GM23338 (cell line): ENCODE measurements at regions not wholly inside any gene's neighbourhood (a gene's known extent, or its start where the extent isn't known, plus 50 kb on each side); places are given as distances from the start of the nearest gene placed in this dataset.

Source experiments
- ATAC-seq: fragments of 200-7000 bp; cut with Tn5 transposase; 3 replicates; pipeline ENCODE4 v1.9.1; 2020
- DNase-seq: peaks from one replicate; pipeline ENCODE4 v3.0.0-alpha.2; 2015; ENCODE audit warnings: low spot score
- H2AFZ ChIP-seq: fragments of 200-600 bp; sonication (generic); 2 replicates; pipeline ENCODE4 v1.8.0; 2016; ENCODE audit warnings: antibody characterized with exemption, mild to moderate bottlenecking, moderate library complexity
- H3F3A ChIP-seq: fragments of 200-600 bp; sonication (generic); replicated peaks from 2 replicates; pipeline ENCODE4 v1.8.0; 2017; ENCODE audit warnings: antibody characterized with exemption, mixed run types, low read depth
- H3K27ac ChIP-seq: fragments of 200-600 bp; sonication (generic); 2 replicates; pipeline ENCODE4 v1.6.1; 2016; ENCODE audit warnings: low read depth
- H3K27me3 ChIP-seq: fragments of 200-600 bp; sonication (generic); 2 replicates; pipeline ENCODE4 v1.8.0; 2016; ENCODE audit warnings: mild to moderate bottlenecking, mixed run types, moderate library complexity; ENCODE audit not compliant: insufficient read depth
- H3K36me3 ChIP-seq: fragments of 200-600 bp; sonication (generic); 2 replicates; pipeline ENCODE4 v1.8.0; 2016; ENCODE audit warnings: mild to moderate bottlenecking; ENCODE audit not compliant: insufficient read depth
- H3K4me1 ChIP-seq: fragments of 200-600 bp; sonication (generic); 2 replicates; pipeline ENCODE4 v1.8.0; 2016; ENCODE audit warnings: mild to moderate bottlenecking, moderate library complexity; ENCODE audit not compliant: insufficient read depth
- H3K4me2 ChIP-seq: fragments of 200-600 bp; sonication (generic); 2 replicates; pipeline ENCODE4 v1.7.1; 2017; ENCODE audit warnings: mixed run types
- H3K4me3 ChIP-seq: fragments of 200-600 bp; sonication (generic); 2 replicates; pipeline ENCODE4 v1.6.1; 2016; ENCODE audit warnings: mixed run types
- H3K79me2 ChIP-seq: fragments of 200-600 bp; sonication (generic); replicated peaks from 2 replicates; pipeline ENCODE4 v1.8.0; 2017; ENCODE audit warnings: mild to moderate bottlenecking; ENCODE audit not compliant: insufficient read depth
- H3K9me2 ChIP-seq: fragments of 200-600 bp; sonication (generic); 2 replicates; pipeline ENCODE4 v1.8.0; 2017; ENCODE audit not compliant: insufficient read depth
- H4K20me1 ChIP-seq: fragments of 200-600 bp; sonication (generic); replicated peaks from 2 replicates; pipeline ENCODE4 v1.8.0; 2017; ENCODE audit warnings: mild to moderate bottlenecking; ENCODE audit not compliant: insufficient read depth
- H3K27ac Mint-ChIP-seq: 2 replicates; pipeline ENCODE4 v1.8.0; 2020; ENCODE audit warnings: inconsistent platforms, mild to moderate bottlenecking, moderate library complexity, mixed read lengths
- H3K27me3 Mint-ChIP-seq: 3 replicates; pipeline ENCODE4 v1.8.0; 2022; ENCODE audit warnings: low read depth, mild to moderate bottlenecking, moderate library complexity, mixed read lengths, inconsistent platforms; ENCODE audit not compliant: insufficient read depth, poor library complexity
- H3K36me3 Mint-ChIP-seq: 3 replicates; pipeline ENCODE4 v1.8.0; 2021; ENCODE audit warnings: low read depth, mild to moderate bottlenecking, inconsistent platforms, moderate library complexity, mixed read lengths
- H3K4me1 Mint-ChIP-seq: 3 replicates; pipeline ENCODE4 v1.8.0; 2020; ENCODE audit warnings: mild to moderate bottlenecking, inconsistent platforms, mixed read lengths
- H3K4me3 Mint-ChIP-seq: 3 replicates; pipeline ENCODE4 v1.8.0; 2021; ENCODE audit warnings: moderate library complexity, mild to moderate bottlenecking, inconsistent platforms, mixed read lengths
- H3K9me3 Mint-ChIP-seq: 3 replicates; pipeline ENCODE4 v1.8.0; 2020; ENCODE audit warnings: moderate library complexity, mild to moderate bottlenecking, inconsistent platforms, mixed read lengths
- CREB1 ChIP-seq: fragments of 250-450 bp; sonication (Bioruptor Pico); IDR thresholded peaks from 2 replicates; pipeline ENCODE4 v1.5.0; 2020; ENCODE audit warnings: low read depth, mild to moderate bottlenecking, moderate library complexity
- EZH2phosphoT487 ChIP-seq: fragments of 200-600 bp; sonication (generic); IDR thresholded peaks from one replicate; pipeline ENCODE4 v1.8.1; 2018; ENCODE audit warnings: antibody characterized with exemption; ENCODE audit not compliant: unreplicated experiment
- POLR2AphosphoS5 ChIP-seq: IDR thresholded peaks from 2 replicates; pipeline ENCODE4 v1.6.1; 2016; ENCODE audit warnings: antibody characterized with exemption, low read depth
- STAT1 ChIP-seq: IDR thresholded peaks from one replicate; pipeline ENCODE4 v1.6.1; 2016; ENCODE audit warnings: antibody characterized with exemption; ENCODE audit not compliant: unreplicated experiment
- ZNF331 ChIP-seq: fragments of 250-450 bp; sonication (Bioruptor Pico); IDR thresholded peaks from 2 replicates; pipeline ENCODE4 v1.5.0; 2020; ENCODE audit warnings: low read depth, mild to moderate bottlenecking, moderate library complexity
- TF ChIP-seq, protein P1 (sequence below): IDR thresholded peaks from one replicate; pipeline ENCODE4 v1.6.1; 2018; ENCODE audit warnings: antibody characterized with exemption; ENCODE audit not compliant: unreplicated experiment
- TF ChIP-seq, protein P2 (sequence below), 2 experiments: fragments of 200-600 bp in 1 of 2; sonication (generic) in 1 of 2; conservative IDR thresholded peaks; 2 replicates each; pipeline versions ENCODE4 v1.5.1 to v1.6.1; 2016 to 2017; ENCODE audit warnings: antibody characterized with exemption in 2 of 2, low read depth in 2 of 2, mild to moderate bottlenecking in 2 of 2, moderate library complexity in 1 of 2

DNA sequence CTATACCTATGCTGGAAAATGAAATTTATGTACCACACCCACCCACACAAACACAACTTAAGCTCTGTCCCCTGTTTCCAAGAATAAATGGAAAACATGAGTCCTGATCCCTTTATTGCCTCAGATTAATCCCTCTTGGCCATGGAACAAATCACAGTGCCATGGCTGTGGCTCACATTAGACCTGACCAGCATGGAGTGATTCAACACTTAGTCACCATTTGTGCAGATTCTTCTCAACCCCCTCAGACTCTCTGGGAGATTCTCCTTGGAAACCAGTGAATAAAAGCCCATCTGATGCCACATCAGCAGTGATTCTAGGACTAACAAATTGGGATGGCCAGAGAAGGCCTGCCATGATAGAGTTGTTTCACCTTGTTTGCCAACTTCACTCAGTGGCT lies 204.4 kb upstream of the TMEM72 start:
- Mint-ChIP-seq H3K27ac (no peak overlapping the region), H3K4me1 (no peaks in the 10 kb centered on the region), H3K27me3 (no peaks in the 10 kb centered on the region), H3K4me3 (no peak overlapping the region), H3K36me3 (no peaks in the 10 kb centered on the region), H3K9me3 (peaks cover 16% of the 10 kb centered on the region)
- Histone ChIP-seq H3K4me2 (no peak overlapping the region), H3K4me3 (no peak overlapping the region), H3K4me1 (no peaks in the 10 kb centered on the region), H3K79me2 (no peaks in the 10 kb centered on the region), H2AFZ (no peak overlapping the region), H3K27me3 (no peaks in the 10 kb centered on the region), H4K20me1 (no peaks in the 10 kb centered on the region), H3K9me2 (peaks cover 12% of the 10 kb centered on the region; the same call in 1 of the 2 replicates), H3F3A (no peaks in the 10 kb centered on the region), H3K36me3 (no peaks in the 10 kb centered on the region; the same call in 1 of the 2 replicates), H3K27ac (no peak overlapping the region)
- DNase-seq (no peak), ATAC-seq (no peak)
- TF ChIP-seq, protein P1, sequence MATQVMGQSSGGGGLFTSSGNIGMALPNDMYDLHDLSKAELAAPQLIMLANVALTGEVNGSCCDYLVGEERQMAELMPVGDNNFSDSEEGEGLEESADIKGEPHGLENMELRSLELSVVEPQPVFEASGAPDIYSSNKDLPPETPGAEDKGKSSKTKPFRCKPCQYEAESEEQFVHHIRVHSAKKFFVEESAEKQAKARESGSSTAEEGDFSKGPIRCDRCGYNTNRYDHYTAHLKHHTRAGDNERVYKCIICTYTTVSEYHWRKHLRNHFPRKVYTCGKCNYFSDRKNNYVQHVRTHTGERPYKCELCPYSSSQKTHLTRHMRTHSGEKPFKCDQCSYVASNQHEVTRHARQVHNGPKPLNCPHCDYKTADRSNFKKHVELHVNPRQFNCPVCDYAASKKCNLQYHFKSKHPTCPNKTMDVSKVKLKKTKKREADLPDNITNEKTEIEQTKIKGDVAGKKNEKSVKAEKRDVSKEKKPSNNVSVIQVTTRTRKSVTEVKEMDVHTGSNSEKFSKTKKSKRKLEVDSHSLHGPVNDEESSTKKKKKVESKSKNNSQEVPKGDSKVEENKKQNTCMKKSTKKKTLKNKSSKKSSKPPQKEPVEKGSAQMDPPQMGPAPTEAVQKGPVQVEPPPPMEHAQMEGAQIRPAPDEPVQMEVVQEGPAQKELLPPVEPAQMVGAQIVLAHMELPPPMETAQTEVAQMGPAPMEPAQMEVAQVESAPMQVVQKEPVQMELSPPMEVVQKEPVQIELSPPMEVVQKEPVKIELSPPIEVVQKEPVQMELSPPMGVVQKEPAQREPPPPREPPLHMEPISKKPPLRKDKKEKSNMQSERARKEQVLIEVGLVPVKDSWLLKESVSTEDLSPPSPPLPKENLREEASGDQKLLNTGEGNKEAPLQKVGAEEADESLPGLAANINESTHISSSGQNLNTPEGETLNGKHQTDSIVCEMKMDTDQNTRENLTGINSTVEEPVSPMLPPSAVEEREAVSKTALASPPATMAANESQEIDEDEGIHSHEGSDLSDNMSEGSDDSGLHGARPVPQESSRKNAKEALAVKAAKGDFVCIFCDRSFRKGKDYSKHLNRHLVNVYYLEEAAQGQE, result no peak
- no peak for TF ChIP-seq EZH2phosphoT487
- no peak for TF ChIP-seq STAT1
- no peak for TF ChIP-seq POLR2AphosphoS5

DNA sequence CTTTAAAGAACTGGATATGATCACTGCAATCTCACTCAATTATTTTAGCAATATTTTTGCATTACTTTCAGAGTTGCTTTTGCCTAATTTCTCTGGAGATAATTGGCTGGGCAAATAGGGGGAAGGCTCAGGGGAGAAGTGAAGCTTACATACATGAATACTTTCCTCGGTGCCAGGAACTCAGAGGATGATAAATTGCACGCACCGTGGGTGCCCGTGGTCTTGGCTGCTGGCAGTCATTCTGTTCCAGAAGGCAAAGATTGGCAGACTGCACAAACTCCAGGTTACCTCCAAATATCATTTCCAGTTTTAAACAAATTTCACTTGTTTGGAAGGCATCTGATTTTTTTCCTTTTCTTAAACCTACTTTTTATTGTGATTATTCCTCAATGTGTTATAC lies 197.8 kb upstream of the TMEM72 start:
- TF ChIP-seq CREB1 (CRISPR knock-in tag) (no peak), ZNF331 (no peak)
- TF ChIP-seq, protein P2, sequence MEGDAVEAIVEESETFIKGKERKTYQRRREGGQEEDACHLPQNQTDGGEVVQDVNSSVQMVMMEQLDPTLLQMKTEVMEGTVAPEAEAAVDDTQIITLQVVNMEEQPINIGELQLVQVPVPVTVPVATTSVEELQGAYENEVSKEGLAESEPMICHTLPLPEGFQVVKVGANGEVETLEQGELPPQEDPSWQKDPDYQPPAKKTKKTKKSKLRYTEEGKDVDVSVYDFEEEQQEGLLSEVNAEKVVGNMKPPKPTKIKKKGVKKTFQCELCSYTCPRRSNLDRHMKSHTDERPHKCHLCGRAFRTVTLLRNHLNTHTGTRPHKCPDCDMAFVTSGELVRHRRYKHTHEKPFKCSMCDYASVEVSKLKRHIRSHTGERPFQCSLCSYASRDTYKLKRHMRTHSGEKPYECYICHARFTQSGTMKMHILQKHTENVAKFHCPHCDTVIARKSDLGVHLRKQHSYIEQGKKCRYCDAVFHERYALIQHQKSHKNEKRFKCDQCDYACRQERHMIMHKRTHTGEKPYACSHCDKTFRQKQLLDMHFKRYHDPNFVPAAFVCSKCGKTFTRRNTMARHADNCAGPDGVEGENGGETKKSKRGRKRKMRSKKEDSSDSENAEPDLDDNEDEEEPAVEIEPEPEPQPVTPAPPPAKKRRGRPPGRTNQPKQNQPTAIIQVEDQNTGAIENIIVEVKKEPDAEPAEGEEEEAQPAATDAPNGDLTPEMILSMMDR (conservative IDR thresholded peaks at IDR 0.05; ENCODE audit: low read depth in 2 of 2), result no peak
- no peak for DNase-seq
- H4K20me1 ChIP-seq, result no peaks in the 10 kb centered on the region
- no peaks in the 10 kb centered on the region for H3K79me2 ChIP-seq
- no peak overlapping the region for H3K4me3 ChIP-seq
- Mint-ChIP-seq H3K4me3 (no peak overlapping the region), H3K36me3 (no peaks in the 10 kb centered on the region), H3K27ac (no peak overlapping the region), H3K4me1 (no peaks in the 10 kb centered on the region), H3K9me3 (no peaks in the 10 kb centered on the region; the same call in 2 of the 3 replicates), H3K27me3 (no peaks in the 10 kb centered on the region)
- no peaks in the 10 kb centered on the region for H3K9me2 ChIP-seq
- no peaks in the 10 kb centered on the region for H3K4me1 ChIP-seq
- no peaks in the 10 kb centered on the region for H3K36me3 ChIP-seq
- no peak overlapping the region for H2AFZ ChIP-seq
- no peak overlapping the region for H3K27ac ChIP-seq
- no peak overlapping the region for H3K4me2 ChIP-seq
- no peaks in the 10 kb centered on the region for H3K27me3 ChIP-seq
- ATAC-seq, result no peak
- no peaks in the 10 kb centered on the region for H3F3A ChIP-seq
